Endodermal cell (in vitro differentiated cells): ENCODE measurements at regions not wholly inside any gene's neighbourhood (a gene's known extent, or its start where the extent isn't known, plus 50 kb on each side); places are given as distances from the start of the nearest gene placed in this dataset.

Experiments
- DNase-seq: peaks from one replicate; pipeline ENCODE4 v3.0.0-alpha.2; 2017
- H3K27ac ChIP-seq: 2 replicates; pipeline ENCODE4 v1.5.1; 2013; ENCODE audit warnings: mild to moderate bottlenecking, low read depth, low read length, moderate library complexity
- H3K27me3 ChIP-seq: 2 replicates; pipeline ENCODE4 v1.6.1; 2013; ENCODE audit warnings: mild to moderate bottlenecking, low read length, moderate library complexity; ENCODE audit not compliant: insufficient read depth, control insufficient read depth, poor library complexity, severe bottlenecking
- H3K36me3 ChIP-seq: 2 replicates; pipeline ENCODE4 v1.7.0; 2013; ENCODE audit warnings: mild to moderate bottlenecking, low read length, moderate library complexity; ENCODE audit not compliant: control insufficient read depth, insufficient read depth
- H3K4me1 ChIP-seq: one replicate; pipeline ENCODE4 v1.7.0; 2013; ENCODE audit warnings: low read length; ENCODE audit not compliant: control insufficient read depth, insufficient read depth
- H3K4me3 ChIP-seq: 2 replicates; pipeline ENCODE4 v1.5.1; 2013; ENCODE audit warnings: mild to moderate bottlenecking, low read length, moderate library complexity
- H3K9ac ChIP-seq: 2 replicates; pipeline ENCODE4 v1.6.1; 2013; ENCODE audit warnings: mild to moderate bottlenecking, low read length, moderate library complexity; ENCODE audit not compliant: poor library complexity, severe bottlenecking; ENCODE audit errors: extremely low read depth
- H3K9me3 ChIP-seq: 2 replicates; pipeline ENCODE4 v1.6.1; 2013; ENCODE audit warnings: mild to moderate bottlenecking, low read length, moderate library complexity; ENCODE audit not compliant: control insufficient read depth
- H3K27ac Mint-ChIP-seq: 2 replicates; pipeline ENCODE4 v1.8.0; 2020; ENCODE audit warnings: mixed read lengths
- H3K27me3 Mint-ChIP-seq: 2 replicates; pipeline ENCODE4 v1.8.0; 2021; ENCODE audit warnings: mild to moderate bottlenecking, mixed read lengths; ENCODE audit not compliant: insufficient read depth
- H3K36me3 Mint-ChIP-seq: 2 replicates; pipeline ENCODE4 v1.8.0; 2020; ENCODE audit warnings: low read depth, mixed read lengths
- H3K4me1 Mint-ChIP-seq: 2 replicates; pipeline ENCODE4 v1.8.0; 2020; ENCODE audit warnings: mixed read lengths
- H3K4me3 Mint-ChIP-seq: 2 replicates; pipeline ENCODE4 v1.8.0; 2020; ENCODE audit warnings: mild to moderate bottlenecking, moderate library complexity, mixed read lengths
- H3K9me3 Mint-ChIP-seq: 2 replicates; pipeline ENCODE4 v1.8.0; 2020; ENCODE audit warnings: mild to moderate bottlenecking, mixed read lengths
- CTCF ChIP-seq: fragments of 200-600 bp; sonication (generic); conservative IDR thresholded peaks from 2 replicates; pipeline ENCODE4 v1.5.0; 2021; ENCODE audit warnings: antibody characterized with exemption, mild to moderate bottlenecking
- WGBS, 2 experiments: methylation state at CpG; one replicate each; pipeline versions ENCODE4 v1.1.5 to v1.1.7; 2013; ENCODE audit warnings: missing lambda C conversion rate in 2 of 2, mixed read lengths in 1 of 2; ENCODE audit not compliant: insufficient coverage in 1 of 2, insufficient read length in 1 of 2; 5-methylcytosine and 5-hydroxymethylcytosine counted together

DNA sequence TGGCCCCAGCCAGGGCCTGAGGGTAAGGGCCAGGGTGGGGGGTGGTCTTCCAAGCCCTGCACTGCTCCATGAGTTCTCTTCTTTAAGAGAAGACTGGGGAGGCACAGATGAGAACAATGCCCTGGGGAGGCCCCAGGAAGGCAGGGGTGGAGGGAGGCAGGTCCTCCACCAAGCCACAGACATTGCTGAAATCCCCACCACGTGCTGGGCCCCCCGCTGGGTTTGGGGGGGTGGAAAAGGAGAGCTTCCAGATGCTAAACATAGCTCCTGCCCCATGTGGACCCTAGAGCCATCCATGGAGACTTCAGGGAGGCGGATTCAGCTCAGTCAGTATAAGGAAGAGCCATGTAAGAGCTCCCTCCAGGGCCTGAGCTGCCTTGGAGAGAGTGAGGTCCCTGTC lies 157.8 kb upstream of the LINGO1 start:
- peaks cover 4% of the 10 kb centered on the region for H3K4me1 Mint-ChIP-seq
- no peaks in the 10 kb centered on the region for H3K9me3 Mint-ChIP-seq
- no peaks in the 10 kb centered on the region for H3K4me1 ChIP-seq
- H3K4me3 ChIP-seq = no peak overlapping the region
- no peak for DNase-seq
- no peak overlapping the region for H3K4me3 Mint-ChIP-seq
- no peak overlapping the region for H3K27ac Mint-ChIP-seq
- WGBS, 2 experiments = 44 to 71% methylated on average over 1 to 3 of the region's 3 CpGs
- H3K27me3 ChIP-seq = no peaks in the 10 kb centered on the region
- TF ChIP-seq CTCF = no peak
- H3K27me3 Mint-ChIP-seq = peaks cover 2% of the 10 kb centered on the region
- no peaks in the 10 kb centered on the region for H3K9me3 ChIP-seq
- H3K27ac ChIP-seq = no peak overlapping the region
- H3K9ac ChIP-seq = no peak overlapping the region
- H3K36me3 ChIP-seq = no peaks in the 10 kb centered on the region
- no peaks in the 10 kb centered on the region for H3K36me3 Mint-ChIP-seq

GRCh38 chr15:77786956-77787355 lies 154.2 kb upstream of the LINGO1 start:
- Histone ChIP-seq H3K9me3 (no peaks in the 10 kb centered on the region), H3K9ac (no peak overlapping the region), H3K36me3 (no peaks in the 10 kb centered on the region), H3K27ac (no peak overlapping the region), H3K4me3 (no peak overlapping the region), H3K4me1 (no peaks in the 10 kb centered on the region), H3K27me3 (no peaks in the 10 kb centered on the region)
- Mint-ChIP-seq H3K9me3 (no peaks in the 10 kb centered on the region), H3K27ac (no peak overlapping the region), H3K27me3 (no peaks in the 10 kb centered on the region), H3K4me1 (peaks cover 9% of the 10 kb centered on the region), H3K36me3 (no peaks in the 10 kb centered on the region), H3K4me3 (no peak overlapping the region)
- 89% methylated on average over 12 of the region's 12 CpGs; no CpG with 5 or more reads in 1 of the 2 experiments for WGBS, 2 experiments
- TF ChIP-seq CTCF = no peak
- DNase-seq = no peak

DNA sequence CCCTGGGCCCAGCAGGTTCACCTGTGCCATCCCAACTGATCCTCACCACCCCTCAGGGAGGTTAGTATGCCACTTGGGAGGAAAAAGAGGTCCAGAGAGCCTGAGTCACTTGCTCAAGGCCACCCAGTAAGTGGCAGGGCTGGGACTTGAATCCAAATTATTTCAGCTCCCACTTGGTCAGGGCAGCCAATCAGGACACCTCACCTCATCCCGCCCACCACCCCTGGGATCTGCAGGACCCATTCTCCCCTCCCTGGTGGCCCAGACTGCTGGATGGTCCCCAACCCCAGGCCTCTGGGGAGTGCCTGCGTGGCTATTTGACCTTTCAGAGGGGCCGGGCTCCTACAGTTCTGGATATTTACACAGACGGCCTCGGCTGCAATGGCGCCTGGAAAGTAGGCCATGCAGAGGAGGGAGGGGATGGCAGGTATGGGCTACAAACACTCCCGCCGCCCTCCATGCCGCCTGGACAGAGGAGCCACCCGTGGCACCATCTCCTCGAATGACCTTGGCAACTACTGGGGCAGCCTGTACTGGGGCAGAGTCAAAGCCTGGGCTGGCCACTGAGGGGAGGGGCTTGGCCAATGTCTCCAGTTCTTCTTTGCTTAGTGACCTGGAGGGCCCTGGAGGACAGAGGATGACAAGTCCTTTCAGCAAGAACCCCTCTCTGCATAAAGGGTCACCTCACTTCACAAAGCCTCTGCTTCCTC lies 153.6 kb upstream of the LINGO1 start:
- H3K27me3 ChIP-seq = no peaks in the 10 kb centered on the region
- no peak overlapping the region for H3K4me3 ChIP-seq
- peaks cover 9% of the 10 kb centered on the region for H3K4me1 Mint-ChIP-seq
- H3K27ac ChIP-seq = no peak overlapping the region
- H3K36me3 ChIP-seq = no peaks in the 10 kb centered on the region
- TF ChIP-seq CTCF = no peak
- H3K27ac Mint-ChIP-seq = no peak overlapping the region
- no peak overlapping the region for H3K9ac ChIP-seq
- H3K9me3 ChIP-seq = no peaks in the 10 kb centered on the region
- H3K27me3 Mint-ChIP-seq = no peaks in the 10 kb centered on the region
- 80 to 81% methylated on average over 4 to 11 of the region's 11 CpGs for WGBS, 2 experiments
- H3K4me3 Mint-ChIP-seq = no peak overlapping the region
- no peaks in the 10 kb centered on the region for H3K9me3 Mint-ChIP-seq
- no peak for DNase-seq
- H3K4me1 ChIP-seq = no peaks in the 10 kb centered on the region
- H3K36me3 Mint-ChIP-seq = no peaks in the 10 kb centered on the region
